ENCODE measurements at regions not wholly inside any gene's neighbourhood (a gene's known extent, or its start where the extent isn't known, plus 50 kb on each side); places are given as distances from the start of the nearest gene placed in this dataset.

DNA sequence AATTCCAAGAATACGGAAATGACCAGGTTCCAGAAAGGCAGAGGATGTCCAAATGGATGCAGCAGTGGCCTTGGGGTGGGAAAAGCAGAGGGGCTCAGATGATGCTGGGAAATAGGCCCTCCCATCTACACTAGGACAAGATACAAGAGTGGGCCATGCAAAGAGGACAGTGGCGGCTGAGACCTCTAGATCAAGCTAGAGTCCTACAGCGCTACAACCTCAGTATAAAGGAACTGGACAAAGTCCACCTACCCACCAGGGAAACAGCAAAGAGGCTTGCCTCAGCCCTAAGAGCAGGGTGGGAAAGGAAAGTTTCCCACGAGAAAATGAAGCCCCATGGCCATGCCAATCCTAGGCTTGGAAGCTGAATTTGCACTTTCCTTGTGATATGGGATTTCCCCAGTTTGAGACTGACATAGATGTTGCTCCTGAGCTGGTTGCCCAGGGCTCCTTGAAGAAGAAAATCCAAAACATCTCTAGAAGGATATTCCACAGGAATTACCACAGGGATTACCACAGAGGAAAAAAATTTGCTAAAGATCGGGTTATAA is 282.2 kb downstream of the MREG start:
- H4K5ac ChIP-seq (ENCODE audit: insufficient read length, low read depth, low read length): no peak overlapping the region
- no peak overlapping the region for H3K4me3 ChIP-seq (ENCODE audit: extremely low read depth in 1 of 4, insufficient read depth in 2 of 4, low read depth in 3 of 4, low read length in 4 of 4)
- no peak for DNase-seq (ENCODE audit: low read depth in 1 of 2, low spot score in 2 of 2)
- no peak for FAIRE-seq
- no peak overlapping the region for H3K4ac ChIP-seq (replicated peaks; ENCODE audit: insufficient read length, low read depth, low read length)
- no peaks in the 10 kb centered on the region for H3K36me3 ChIP-seq (ENCODE audit: control insufficient read depth in 2 of 4, insufficient read depth in 4 of 4, low read length in 3 of 4)
- no peak overlapping the region for H2BK120ac ChIP-seq (replicated peaks; ENCODE audit: low read depth, low read length)
- H4K8ac ChIP-seq (ENCODE audit: extremely low read depth, insufficient read depth, low read length): no peak overlapping the region
- no peak overlapping the region for H3K56ac ChIP-seq (replicated peaks; ENCODE audit: insufficient read length, low read depth, low read length)
- no peak overlapping the region for H3K14ac ChIP-seq (ENCODE audit: insufficient read length)
- H3K79me2 ChIP-seq (ENCODE audit: control insufficient read depth in 1 of 2, insufficient read depth in 2 of 2, low read length in 2 of 2): no peaks in the 10 kb centered on the region
- TF ChIP-seq BCL11A (IDR thresholded peaks at IDR 0.05; ENCODE audit: low read depth in 2 of 2, low read length in 2 of 2) (no peak), HDAC2 (IDR thresholded peaks at IDR 0.05; ENCODE audit: borderline replicate concordance in 1 of 2, low read depth in 2 of 2, low read length in 2 of 2) (no peak), TAF1 (IDR thresholded peaks at IDR 0.05; ENCODE audit: low read depth, low read length) (no peak), CHD2 (IDR thresholded peaks at IDR 0.05; ENCODE audit: low read length) (no peak), BACH1 (IDR thresholded peaks at IDR 0.05; ENCODE audit: low read length) (no peak), POLR2AphosphoS5 (IDR thresholded peaks at IDR 0.05; ENCODE audit: low read depth, low read length) (no peak), SRF (IDR thresholded peaks at IDR 0.05; ENCODE audit: low read depth, low read length) (no peak), KDM5A (IDR thresholded peaks at IDR 0.05; ENCODE audit: low read length) (no peak), PHF8 (conservative IDR thresholded peaks at IDR 0.05; ENCODE audit: low read depth, low read length) (no peak), KDM4A (IDR thresholded peaks at IDR 0.05; ENCODE audit: low read depth, low read length, severe bottlenecking) (no peak), EGR1 (IDR thresholded peaks at IDR 0.05; ENCODE audit: borderline replicate concordance, low read depth, low read length) (no peak)
- TF ChIP-seq, protein P1, sequence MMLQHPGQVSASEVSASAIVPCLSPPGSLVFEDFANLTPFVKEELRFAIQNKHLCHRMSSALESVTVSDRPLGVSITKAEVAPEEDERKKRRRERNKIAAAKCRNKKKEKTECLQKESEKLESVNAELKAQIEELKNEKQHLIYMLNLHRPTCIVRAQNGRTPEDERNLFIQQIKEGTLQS (IDR thresholded peaks at IDR 0.05; ENCODE audit: insufficient read depth, low read depth, low read length): no peak
- H3K4me1 ChIP-seq (replicated peaks in 1 of 4; ENCODE audit: control insufficient read depth in 3 of 4, insufficient read depth in 4 of 4, low read length in 3 of 4): no peaks in the 10 kb centered on the region
- H4K20me1 ChIP-seq (replicated peaks in 1 of 2; ENCODE audit: control insufficient read depth in 1 of 2, insufficient read depth in 2 of 2, low read length in 2 of 2): no peaks in the 10 kb centered on the region
- no peak overlapping the region for H2AK5ac ChIP-seq (ENCODE audit: low read depth, low read length)
- H3K23ac ChIP-seq (ENCODE audit: insufficient read length): no peak overlapping the region
- ChIA-PET POLR2A (ENCODE audit: partially characterized antibody) (no interaction called here), CTCF (ENCODE audit: partially characterized antibody) (interaction anchor here (1.0 to 1.1 kb wide), 2 partner anchors 106 to 142 kb away, joined by 3 read pairs; no protein-coding TSS in a partner anchor)
- H2AFZ ChIP-seq (ENCODE audit: low read length): no peak overlapping the region
- H2BK15ac ChIP-seq (ENCODE audit: low read length): no peak overlapping the region
- no peaks in the 10 kb centered on the region for H3K9me3 ChIP-seq (ENCODE audit: insufficient read depth in 2 of 2, low read depth in 1 of 2, low read length in 1 of 2)
- no peak overlapping the region for H2BK12ac ChIP-seq (ENCODE audit: low read depth, low read length)
- H3K27ac ChIP-seq (ENCODE audit: low read depth, low read length): no peak overlapping the region
- no peaks in the 10 kb centered on the region for H3K79me1 ChIP-seq (ENCODE audit: low read depth, low read length)
- no peaks in the 10 kb centered on the region for H3K27me3 ChIP-seq (replicated peaks in 1 of 4; ENCODE audit: control insufficient read depth in 3 of 4, extremely low read depth in 1 of 4, insufficient read depth in 3 of 4, low read length in 3 of 4)
- H4K91ac ChIP-seq (replicated peaks; ENCODE audit: insufficient read length, low read length): no peak overlapping the region
- no peak overlapping the region for H3K18ac ChIP-seq (ENCODE audit: extremely low read depth, low read length)
- no peaks in the 10 kb centered on the region for H3K23me2 ChIP-seq (ENCODE audit: low read depth, low read length)
- H3K4me2 ChIP-seq (ENCODE audit: insufficient read depth in 1 of 2, low read depth in 2 of 2, low read length in 2 of 2): no peak overlapping the region
- 90% methylated on average over 5 of the region's 5 CpGs; no CpG with 5 or more reads in 1 of the 2 experiments for WGBS, 2 experiments (ENCODE audit: extremely low coverage in 1 of 2, insufficient coverage in 1 of 2, insufficient read length in 1 of 2, insufficient replicate concordance in 2 of 2, low coverage in 1 of 2, low lambda C conversion rate in 2 of 2, missing lambda C conversion rate in 1 of 2)
- no peak overlapping the region for H3K9ac ChIP-seq (replicated peaks in 1 of 4; ENCODE audit: extremely low read depth in 1 of 4, low read depth in 3 of 4, low read length in 3 of 4)
- no peak overlapping the region for H2BK20ac ChIP-seq (ENCODE audit: low read length)
- H2BK5ac ChIP-seq (ENCODE audit: low read depth, low read length): no peak overlapping the region

All from H1 (cell line).